ENCODE measurements at regions not wholly inside any gene's neighbourhood (a gene's known extent, or its start where the extent isn't known, plus 50 kb on each side); places are given as distances from the start of the nearest gene placed in this dataset.

GRCh38 chr6:22732176-22732970 lies 163.0 kb downstream of the HDGFL1 start:
- no peak for ATAC-seq (ENCODE audit: insufficient read depth, low FRiP score)
- Histone ChIP-seq H3K4me3 (no peak overlapping the region), H3K4me1 (ENCODE audit: control insufficient read depth in 5 of 5, insufficient read depth in 5 of 5, low read length in 5 of 5) (peaks cover 2 to 31% (median 5%) of the 10 kb centered on the region in 5 donors), H3K27me3 (ENCODE audit: control insufficient read depth in 3 of 3, insufficient read depth in 3 of 3, low read length in 2 of 3) (no peaks in the 10 kb centered on the region), H3K9ac (ENCODE audit: insufficient read depth in 1 of 2, low read length in 2 of 2) (no peak overlapping the region), H3K9me3 (ENCODE audit: control insufficient read depth in 4 of 4, insufficient read depth in 3 of 4, low read length in 3 of 4) (no peaks in the 10 kb centered on the region), H3K36me3 (ENCODE audit: control insufficient read depth in 4 of 4, insufficient read depth in 4 of 4, low read length in 4 of 4) (no peaks in the 10 kb centered on the region), H3K27ac (ENCODE audit: low read depth in 1 of 2, low read length in 1 of 2) (no peak overlapping the region)
- TF ChIP-seq, protein P1, sequence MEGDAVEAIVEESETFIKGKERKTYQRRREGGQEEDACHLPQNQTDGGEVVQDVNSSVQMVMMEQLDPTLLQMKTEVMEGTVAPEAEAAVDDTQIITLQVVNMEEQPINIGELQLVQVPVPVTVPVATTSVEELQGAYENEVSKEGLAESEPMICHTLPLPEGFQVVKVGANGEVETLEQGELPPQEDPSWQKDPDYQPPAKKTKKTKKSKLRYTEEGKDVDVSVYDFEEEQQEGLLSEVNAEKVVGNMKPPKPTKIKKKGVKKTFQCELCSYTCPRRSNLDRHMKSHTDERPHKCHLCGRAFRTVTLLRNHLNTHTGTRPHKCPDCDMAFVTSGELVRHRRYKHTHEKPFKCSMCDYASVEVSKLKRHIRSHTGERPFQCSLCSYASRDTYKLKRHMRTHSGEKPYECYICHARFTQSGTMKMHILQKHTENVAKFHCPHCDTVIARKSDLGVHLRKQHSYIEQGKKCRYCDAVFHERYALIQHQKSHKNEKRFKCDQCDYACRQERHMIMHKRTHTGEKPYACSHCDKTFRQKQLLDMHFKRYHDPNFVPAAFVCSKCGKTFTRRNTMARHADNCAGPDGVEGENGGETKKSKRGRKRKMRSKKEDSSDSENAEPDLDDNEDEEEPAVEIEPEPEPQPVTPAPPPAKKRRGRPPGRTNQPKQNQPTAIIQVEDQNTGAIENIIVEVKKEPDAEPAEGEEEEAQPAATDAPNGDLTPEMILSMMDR (IDR thresholded peaks at IDR 0.05; ENCODE audit: control extremely low read depth, extremely low read depth) = no peak
- peak; percentile 39 to 65 (median 64) for DNase-seq
- 59 to 68% methylated on average over 3 of the region's 3 CpGs for WGBS, 2 donors

- no peak for DNase-seq
- H3K4me1 ChIP-seq (ENCODE audit: control insufficient read depth in 5 of 5, insufficient read depth in 5 of 5, low read length in 5 of 5) = peaks cover 0 to 15% (median 5%) of the 10 kb centered on the region in 5 donors
- no peak for ATAC-seq (ENCODE audit: insufficient read depth, low FRiP score)
- H3K4me3 ChIP-seq = no peak overlapping the region
- TF ChIP-seq, protein P1 (IDR thresholded peaks at IDR 0.05; ENCODE audit: control extremely low read depth, extremely low read depth) = no peak
- H3K36me3 ChIP-seq (ENCODE audit: control insufficient read depth in 4 of 4, insufficient read depth in 4 of 4, low read length in 4 of 4) = no peaks in the 10 kb centered on the region
- H3K9me3 ChIP-seq (ENCODE audit: control insufficient read depth in 4 of 4, insufficient read depth in 3 of 4, low read length in 3 of 4) = no peaks in the 10 kb centered on the region
- H3K9ac ChIP-seq (ENCODE audit: insufficient read depth in 1 of 2, low read length in 2 of 2) = no peak overlapping the region
- H3K27me3 ChIP-seq (ENCODE audit: control insufficient read depth in 3 of 3, insufficient read depth in 3 of 3, low read length in 2 of 3) = no peaks in the 10 kb centered on the region
- H3K27ac ChIP-seq (ENCODE audit: low read depth in 1 of 2, low read length in 1 of 2) = no peak overlapping the region
- 89 to 92% methylated on average over 3 of the region's 3 CpGs for WGBS, 2 donors
These were observed 167.4 kb downstream of the HDGFL1 start for GRCh38 chr6:22736740-22737139.

- no peaks in the 10 kb centered on the region for H3K27me3 ChIP-seq (ENCODE audit: control insufficient read depth in 3 of 3, insufficient read depth in 3 of 3, low read length in 2 of 3)
- H3K4me1 ChIP-seq (ENCODE audit: control insufficient read depth in 5 of 5, insufficient read depth in 5 of 5, low read length in 5 of 5) = peaks cover 0 to 10% (median 2%) of the 10 kb centered on the region in 5 donors
- ATAC-seq (ENCODE audit: insufficient read depth, low FRiP score) (peak; percentile 47), DNase-seq (peak; percentile 78 to 88 (median 85))
- no peaks in the 10 kb centered on the region for H3K36me3 ChIP-seq (ENCODE audit: control insufficient read depth in 4 of 4, insufficient read depth in 4 of 4, low read length in 4 of 4)
- TF ChIP-seq, protein P1 (IDR thresholded peaks at IDR 0.05; ENCODE audit: control extremely low read depth, extremely low read depth) = peak; percentile 30
- H3K9ac ChIP-seq (ENCODE audit: insufficient read depth in 1 of 2, low read length in 2 of 2) = no peak overlapping the region
- H3K27ac ChIP-seq (ENCODE audit: low read depth in 1 of 2, low read length in 1 of 2) = no peak overlapping the region
- no peaks in the 10 kb centered on the region for H3K9me3 ChIP-seq (ENCODE audit: control insufficient read depth in 4 of 4, insufficient read depth in 3 of 4, low read length in 3 of 4)
- H3K4me3 ChIP-seq = no peak overlapping the region
- WGBS, 2 donors = 55 to 58% methylated on average over 5 of the region's 5 CpGs
These were observed 168.0 kb downstream of the HDGFL1 start for GRCh38 chr6:22737331-22737730.

Data from lung (tissue), 11 donors.